HL-60/S4 treated with phorbol 12-myristate 13-acetate at 8.2 ng/mL for 4 days and 3 days (cell line): ENCODE measurements at regions not wholly inside any gene's neighbourhood (a gene's known extent, or its start where the extent isn't known, plus 50 kb on each side); places are given as distances from the start of the nearest gene placed in this dataset.

Experiments used
- in situ Hi-C: fragments of 300-500 bp; cut with MboI; formaldehyde crosslinking; loops from 2 replicates; pipeline ENCODE4 v1.15.0; 2022; ENCODE audit warnings: low sequenced_read_pairs

DNA sequence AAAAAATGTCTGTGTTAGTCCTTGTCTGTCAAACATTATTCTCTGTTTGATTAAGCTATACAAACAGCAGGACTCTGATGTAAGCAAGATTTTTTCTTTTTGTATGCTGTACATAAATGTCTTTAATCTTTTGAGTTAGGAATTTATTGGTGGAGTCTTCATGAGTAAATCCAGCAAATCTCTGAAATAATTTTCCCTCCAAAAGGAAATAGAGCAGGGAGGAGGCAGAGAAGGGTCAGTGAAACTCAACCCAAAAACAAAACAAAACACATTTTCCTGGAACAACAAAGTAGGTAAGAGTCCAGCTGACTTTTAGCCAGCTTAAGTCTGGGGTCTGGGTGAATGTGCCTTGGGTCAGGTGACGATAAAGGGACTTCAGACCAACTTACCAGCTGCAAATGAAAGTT lies 113.7 kb downstream of the FOXA2 start:
- in situ Hi-C loops, result no loop called here

DNA sequence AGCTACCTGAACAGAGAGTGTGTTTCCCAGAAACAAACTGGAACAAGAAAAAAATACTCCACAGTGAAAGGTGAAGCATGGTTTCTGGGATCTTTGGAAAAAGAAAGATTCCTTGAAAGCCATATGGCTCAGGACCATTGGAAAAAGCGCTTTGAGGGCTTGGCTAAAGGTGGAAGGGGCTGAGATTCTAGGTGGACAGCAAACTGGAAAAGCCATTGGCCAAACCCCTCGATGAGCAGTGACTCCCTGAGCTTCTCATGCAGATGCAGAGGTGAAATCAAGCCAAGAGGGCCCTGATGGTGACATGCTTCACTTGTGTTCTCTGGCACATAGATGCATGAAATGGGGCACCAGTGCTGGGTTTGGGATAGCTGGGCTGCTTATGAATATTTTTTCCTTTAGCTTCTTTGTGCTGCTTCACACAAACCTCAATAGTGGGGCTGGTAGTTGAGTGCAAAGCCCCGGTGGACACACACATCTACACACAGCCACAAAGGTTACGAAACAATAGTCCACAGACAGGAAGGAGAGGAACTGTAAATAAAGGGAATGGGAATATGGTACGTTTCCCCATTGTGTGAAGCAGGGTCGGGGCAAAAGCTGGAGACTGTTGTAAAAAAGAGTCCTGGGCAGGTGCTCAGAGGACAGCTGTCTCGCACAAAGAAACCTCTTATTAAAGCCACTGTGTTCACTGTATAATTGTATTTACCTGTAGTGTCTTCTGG lies 117.8 kb downstream of the FOXA2 start:
- in situ Hi-C loops, result no loop called here

DNA sequence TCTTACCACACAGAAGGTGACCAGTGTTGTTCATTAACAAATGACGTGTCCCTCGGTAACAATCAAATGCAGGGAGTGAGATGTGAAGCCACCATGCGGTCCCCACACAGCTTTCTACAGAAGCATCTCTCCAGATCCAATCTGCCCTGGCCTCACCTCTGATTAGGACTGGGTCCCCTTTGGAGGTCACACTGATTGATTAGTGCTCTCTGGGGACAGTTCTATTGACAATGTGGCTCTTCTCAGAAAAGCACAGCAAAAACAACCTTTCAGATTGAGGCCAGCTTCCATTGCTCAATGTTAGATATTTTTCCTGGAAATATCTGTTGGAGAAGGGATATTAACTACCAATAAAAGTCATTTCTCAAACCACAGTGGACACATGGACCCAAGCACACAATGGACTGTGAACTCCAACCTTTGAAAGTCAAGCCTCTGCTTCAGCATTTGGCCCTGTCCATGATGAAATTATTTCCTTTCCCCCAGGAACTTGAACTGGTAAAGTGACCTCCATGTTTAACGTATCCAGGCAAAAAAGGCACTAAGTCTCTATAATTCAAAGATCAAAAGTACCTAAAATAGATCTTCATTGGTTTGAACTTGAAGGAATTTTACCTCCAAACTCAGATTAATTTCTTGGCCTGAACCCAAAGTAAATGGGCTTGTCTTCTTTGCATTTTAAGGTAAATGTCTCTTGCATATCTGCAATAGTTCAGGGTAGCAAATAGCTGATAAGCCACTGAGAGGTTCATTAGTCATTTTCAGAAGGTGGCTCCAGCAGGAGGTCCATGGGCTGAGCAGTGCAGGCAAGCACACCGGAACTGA lies 118.5 kb downstream of the FOXA2 start:
- in situ Hi-C loops, result no loop called here

DNA sequence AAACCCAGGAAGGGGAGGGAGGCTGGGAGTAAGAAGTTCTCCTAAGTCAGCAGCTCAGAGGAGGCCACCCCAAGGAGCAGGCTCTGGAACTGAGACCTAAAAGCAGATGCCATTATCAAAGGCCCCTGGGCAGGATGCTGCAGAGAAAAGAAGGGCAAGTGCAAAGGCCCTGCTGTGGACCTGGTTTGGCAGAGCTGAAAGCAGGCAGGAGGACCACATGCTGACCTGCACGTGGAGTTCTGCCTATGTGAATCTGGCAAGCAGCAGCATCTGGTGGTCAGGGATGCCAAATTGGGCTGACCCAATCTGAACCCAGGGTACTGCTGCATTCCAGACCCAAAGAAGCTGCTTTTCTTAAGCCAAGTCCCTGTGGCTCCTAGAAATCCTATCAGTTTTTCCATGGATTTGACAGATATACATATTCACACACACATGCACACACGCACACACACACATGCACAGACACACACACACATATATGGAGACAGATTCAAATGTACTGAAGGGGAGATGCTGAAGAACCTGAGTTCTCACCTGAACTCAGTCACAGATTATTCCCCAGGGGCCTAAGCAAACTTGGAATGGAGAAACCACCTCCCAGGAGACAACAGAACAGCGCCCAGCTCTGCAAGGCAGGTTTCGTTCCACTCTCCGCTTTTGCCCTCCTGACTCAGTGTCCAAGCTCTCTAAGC lies 119.9 kb downstream of the FOXA2 start:
- in situ Hi-C loops, result no loop called here

DNA sequence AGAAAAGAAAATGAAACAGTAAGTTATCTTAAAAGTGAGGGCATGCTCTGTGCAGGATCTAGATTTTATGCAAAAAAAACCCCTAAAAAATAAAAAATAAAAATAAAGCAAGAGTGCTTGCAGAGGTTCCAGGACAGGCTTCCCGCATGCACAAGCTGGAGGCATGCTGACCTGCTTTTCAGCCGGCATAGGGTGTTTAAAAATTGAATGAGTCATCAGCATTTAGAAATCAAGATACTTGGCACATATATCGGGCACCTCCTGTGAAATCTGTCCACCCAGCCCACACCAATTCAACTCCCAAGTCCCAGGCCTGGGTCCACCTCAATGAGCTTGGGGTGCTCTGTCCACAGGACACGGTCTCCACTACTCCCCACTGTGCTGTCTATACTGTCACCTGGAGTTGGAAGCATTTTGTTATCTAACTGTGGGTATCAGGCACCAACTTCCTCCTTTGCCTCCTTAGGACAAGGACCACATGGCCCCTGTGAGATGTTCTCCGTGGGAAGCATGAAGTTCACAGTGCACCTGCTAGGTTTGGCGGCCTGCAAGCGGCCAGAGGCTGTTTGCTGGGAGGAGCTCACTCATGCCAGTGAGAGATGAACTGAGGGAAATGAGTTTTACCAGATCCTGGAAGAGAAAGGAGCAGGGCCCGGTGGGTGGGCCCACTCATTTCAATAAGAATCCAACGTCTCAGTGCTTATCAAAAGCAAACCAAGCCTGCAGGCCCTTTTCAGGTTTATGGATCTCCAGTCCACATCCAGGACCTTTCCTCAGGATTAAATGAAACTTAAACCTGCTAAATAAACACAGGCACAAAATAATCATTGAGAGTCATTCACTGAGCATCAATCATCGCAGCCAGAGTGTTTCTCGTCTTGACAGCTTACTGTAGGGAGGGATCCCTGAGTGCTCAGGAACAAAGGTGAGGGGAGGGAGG lies 121.1 kb downstream of the FOXA2 start:
- in situ Hi-C loops, result no loop called here

DNA sequence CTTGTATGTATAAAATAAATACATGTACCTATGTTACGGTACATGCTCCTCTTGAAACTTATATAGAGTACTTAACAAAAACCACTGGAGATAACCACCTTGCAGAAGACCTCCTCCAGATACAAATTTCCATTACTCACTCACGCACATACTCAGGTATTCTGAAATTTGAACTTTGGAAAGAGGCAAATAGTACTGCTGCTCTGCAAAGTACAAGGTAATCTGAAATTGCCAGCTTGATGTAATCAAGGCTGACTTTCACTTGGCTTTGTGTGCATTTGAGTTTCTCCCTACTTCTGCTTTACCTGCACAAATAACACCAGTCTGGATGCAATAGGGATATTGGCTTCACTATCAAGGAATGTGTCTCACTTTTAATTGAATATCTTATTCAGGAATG lies 123.6 kb downstream of the FOXA2 start:
- in situ Hi-C loops, result no loop called here

DNA sequence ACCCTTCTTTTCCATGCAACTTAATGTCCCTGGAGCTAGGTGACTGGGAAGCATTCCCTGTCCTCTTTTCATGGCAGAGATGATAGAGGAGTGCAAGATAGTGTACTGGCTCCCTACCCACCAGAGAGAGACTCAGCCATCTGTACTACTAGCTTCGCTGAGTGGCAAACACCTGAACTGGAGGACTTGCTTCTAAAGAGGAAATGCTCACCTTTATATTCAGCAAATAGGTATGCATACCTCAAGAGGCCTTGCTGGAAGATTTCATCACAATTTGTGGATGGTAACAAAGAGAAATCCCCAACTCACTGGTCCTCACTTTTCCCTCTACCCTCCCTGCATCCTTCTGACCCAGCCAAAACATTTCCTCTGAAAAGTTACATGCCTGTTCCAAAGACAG lies 124.1 kb downstream of the FOXA2 start:
- in situ Hi-C loops, result no loop called here

DNA sequence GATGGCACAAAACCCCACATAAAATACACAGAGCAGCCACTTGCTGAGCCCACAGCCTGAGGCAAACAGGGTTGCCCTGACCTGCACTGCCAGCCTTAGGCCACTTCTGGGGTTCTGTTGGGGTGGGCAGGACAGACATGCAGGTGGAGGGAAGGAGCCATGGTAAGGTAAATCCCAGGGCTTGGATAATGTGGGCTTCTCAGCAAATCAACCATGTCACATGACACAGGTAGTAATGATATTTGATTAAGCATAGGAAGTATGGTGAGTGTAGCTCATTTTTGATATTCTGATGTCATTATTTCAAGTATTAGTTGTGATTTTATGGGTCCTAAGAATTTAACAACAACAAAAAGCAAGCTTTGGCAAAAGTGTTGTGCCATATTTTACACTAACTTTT lies 124.6 kb downstream of the FOXA2 start:
- in situ Hi-C loops, result no loop called here

DNA sequence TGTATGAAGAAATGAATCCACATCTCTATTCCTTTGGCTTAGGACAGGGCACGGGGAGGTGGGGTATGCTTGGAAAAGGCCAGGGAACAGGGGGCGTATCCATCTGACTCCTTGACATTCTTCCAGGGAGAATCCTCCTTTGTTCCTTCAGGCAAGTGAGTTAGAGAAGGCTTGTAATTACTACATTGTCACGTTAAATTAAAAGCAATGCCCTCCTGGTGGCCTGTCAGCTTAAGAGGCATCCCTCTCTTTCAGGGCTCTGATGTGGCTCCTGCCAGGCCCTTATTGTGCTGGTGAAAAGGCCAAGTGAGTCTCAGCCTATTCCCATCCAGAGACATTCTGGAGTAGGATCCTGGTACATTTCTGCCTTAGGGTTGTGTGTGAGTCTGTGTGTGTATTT lies 128.3 kb downstream of the FOXA2 start:
- in situ Hi-C loops, result no loop called here

DNA sequence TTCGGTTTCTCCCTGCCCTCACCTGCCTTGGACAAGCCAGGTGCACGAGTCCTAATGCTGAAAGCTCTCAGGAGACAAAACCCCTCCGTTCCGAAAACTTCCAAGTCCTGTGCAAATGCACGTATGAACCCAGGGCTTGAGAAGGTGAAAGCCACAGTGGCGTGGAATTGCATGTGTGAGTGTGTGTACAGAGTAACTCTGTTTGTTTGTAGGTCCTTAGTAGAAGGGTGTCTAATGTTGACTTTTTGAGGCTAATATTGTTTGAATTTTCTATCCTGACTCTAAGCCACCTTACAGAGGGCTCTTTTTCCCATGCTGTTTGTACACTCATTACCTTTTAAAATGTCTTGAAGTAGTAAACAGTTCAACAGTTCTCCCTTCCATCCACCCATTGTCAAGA lies 129.1 kb downstream of the FOXA2 start:
- in situ Hi-C loops, result no loop called here

DNA sequence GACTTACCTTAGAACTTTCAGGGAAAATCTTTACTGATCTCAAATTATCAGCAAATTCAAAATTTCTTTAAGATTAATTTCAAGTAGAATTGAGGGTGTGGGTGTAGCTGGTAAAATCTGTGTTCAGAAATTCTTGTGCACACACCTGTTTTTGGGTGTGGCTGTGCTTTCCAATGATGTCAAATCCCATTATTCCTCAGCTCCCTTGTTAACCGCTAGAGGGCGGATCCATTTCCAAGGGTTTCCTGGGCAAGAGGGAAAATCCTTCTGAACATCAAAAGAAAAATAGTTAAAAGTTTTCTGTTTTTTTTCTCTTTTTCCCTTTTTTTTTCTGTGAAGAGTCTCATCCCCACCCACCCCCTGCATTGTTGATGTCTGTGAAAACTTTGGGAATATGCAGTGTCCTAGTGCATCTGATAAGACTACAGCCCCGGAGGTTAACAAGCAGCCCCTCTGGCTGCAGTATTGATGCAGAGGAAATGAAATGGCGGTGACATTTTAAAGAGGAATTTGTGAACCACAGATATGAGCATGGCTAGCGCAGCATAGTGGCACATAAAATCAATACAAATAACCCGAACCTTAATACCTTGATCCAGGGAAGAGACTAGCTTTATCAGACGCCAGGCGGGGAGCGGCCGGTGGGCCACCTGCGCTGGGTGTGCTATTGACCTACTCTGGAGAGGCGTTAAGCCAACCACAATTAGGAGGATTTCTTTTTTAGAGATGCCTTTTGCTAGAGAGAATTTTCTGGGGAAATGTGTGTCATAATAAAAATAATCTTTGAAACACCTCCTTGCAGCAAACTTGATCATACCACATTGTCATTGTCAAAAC lies 130.9 kb downstream of the FOXA2 start:
- in situ Hi-C loops, result no loop called here

DNA sequence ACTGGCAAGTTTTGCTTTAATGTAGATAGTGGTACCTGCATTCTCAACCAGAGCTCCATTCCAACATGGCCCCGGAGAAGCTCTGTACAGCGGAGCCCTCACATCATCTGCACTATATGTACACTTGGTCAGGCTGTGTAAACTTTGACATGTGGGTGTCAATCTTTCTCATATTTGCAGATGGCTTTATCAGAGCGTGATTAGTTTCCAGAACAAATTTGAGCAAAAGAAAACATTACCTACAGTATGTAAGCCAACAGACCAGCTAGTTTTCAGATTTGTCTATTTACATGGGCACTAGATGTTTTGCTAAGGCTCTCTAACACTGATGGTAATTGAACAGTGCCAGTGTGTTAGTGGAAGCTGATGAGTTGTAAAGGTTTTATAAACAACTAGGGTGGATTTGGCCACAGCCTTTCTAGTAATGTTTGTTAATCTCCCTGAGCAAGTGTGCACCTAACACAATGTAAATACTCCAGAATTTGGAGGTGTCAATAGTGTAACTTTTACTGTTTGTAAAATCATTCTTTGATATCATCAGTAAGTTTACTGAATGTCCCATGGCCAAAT lies 131.8 kb downstream of the FOXA2 start:
- in situ Hi-C loops, result no loop called here

DNA sequence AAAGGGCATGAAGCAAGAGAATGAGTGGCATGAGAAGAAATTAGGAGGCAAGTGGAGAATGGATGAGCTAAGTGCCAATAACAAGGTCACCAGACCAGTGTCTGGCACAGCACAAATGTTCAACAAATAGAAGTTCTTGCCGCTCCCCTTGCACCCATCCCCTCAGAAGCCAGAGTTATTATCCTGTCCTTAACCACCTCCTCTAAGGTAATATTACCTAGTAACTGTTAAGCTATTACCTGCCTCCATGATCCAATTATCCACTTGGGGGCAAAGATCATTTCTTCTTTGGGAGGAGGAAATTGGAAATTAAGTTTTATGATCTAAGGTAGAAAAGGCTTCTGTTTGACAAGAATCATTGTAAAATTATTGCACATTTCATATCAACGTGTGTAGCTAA lies 133.8 kb downstream of the FOXA2 start:
- in situ Hi-C loops, result no loop called here

DNA sequence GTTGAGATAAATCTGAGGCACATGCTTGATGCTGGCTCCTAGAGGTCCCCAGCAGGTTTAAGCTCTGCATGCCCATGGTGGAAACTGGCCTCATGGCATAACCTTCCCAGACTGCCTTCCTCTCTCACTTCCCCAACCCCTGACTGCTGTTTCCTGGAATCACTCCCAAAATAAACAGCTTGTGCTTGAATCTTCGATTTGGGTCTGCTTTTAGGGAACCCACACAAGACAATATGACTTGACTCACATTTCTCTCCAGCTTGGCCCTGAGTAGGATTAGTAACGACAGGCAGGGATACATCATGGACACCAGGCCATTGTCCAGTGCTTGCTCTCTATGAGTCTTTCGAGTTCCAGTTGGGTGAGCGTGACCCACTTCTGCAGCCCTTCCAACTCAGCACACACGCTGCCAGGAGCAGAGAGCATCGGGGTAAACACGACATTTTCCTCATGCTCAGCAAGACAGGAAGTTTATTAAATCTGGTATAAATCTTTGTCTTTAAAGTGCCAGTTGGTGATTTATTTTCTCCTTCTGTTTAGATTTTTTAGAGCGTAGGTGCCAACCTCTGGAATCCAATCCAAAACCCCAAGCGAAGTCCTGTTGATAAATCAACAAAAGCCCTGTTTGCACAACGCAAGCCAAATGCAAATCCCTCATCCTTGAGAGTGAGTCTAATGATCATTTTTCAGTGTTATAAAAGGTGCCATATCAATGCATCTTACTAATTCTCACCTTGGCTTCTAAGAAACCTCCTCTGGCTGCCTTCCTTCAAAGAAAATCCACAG lies 135.0 kb downstream of the FOXA2 start:
- in situ Hi-C loops, result no loop called here

DNA sequence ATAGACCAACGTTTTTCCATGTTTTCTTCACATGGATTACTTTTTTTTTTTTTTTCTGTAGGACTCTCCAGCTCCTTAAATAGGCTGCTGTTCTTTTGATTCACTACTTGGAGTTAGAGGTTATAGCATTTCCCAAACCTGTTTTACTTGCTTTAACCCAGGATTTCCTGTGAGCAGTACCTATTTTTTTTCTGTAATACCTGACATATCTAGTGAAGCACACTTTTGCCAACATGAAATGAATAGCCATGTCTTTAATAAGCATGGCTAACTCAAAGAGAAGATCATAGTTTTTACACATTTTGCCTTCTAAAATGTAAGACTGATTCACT lies 137.0 kb downstream of the FOXA2 start:
- in situ Hi-C loops, result no loop called here

DNA sequence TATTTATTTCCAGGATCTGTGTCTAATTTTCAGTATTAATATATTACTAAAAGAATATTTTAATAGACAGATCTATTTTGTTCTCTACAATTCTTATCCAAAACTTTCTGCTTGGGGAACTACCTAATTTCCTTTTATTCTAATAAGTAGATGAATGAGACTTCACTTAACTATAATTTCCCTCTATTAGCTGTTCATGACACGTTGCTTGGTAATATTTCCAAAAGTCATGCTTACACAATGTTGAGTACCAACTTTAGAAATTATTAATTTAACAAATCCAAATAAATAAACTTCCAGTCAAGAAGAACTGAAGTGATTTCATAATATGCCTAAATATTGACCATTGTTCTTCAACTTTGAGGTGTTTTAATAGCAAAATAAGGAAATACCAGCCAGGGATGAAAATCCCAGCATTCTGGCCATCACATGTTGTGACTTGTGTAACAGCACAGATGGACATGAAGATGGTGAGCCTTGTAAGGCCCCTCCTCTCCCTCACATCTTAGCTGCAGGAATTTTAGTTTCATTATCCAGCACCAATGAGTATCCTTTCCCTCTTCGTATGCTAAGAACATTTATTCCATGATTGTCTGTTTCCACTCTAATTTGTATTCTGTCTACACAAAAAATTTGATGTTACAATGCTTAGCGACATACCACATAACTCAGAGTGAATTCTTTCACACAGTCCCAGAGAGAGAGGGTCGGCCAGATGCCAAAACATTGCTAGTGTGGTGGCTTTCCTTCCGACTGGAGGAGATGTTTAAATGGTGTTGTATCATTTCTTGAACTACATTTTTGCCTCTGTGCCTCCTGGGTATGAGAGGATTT lies 137.5 kb downstream of the FOXA2 start:
- in situ Hi-C loops, result no loop called here

DNA sequence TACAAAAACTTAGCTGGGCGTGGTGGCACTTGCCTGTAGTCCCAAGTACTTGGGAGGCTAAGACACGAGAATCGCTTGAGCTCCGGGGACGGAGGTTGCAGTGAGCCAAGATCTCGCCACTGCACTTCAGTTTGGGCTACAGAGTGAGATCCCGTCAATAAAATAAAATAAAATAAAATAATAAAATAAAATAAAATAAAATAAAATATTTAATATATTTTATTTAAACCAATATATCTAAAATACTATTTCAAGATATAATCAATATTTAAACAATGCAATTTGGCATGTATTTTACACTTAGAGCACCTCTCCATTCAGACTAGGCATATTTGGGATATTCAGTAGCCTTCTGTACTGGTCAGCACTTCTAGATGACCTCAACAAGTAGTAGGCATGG lies 142.1 kb downstream of the FOXA2 start:
- in situ Hi-C loops, result no loop called here

DNA sequence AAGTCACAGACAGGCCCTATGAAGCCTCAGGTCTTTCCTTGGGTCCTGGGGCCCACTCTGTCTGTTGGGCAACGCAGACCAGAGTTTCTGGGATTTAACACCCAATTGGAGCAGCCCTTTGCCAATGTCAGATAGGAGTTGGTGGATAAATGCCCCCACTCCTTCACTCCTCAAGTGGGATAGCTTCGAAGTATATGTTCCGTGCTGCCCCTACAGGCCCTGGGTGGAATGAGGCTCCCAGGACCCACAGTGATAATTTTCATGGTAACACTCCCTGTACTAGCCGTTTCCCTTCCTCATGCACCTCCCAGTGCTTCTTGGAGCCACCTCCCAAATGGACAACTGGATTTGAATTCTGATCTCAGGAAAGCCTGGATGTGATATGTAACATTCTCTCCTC lies 145.4 kb downstream of the FOXA2 start:
- in situ Hi-C loops, result no loop called here
